HepG2 (cell line): ENCODE measurements at regions not wholly inside any gene's neighbourhood (a gene's known extent, or its start where the extent isn't known, plus 50 kb on each side); places are given as distances from the start of the nearest gene placed in this dataset.

ENCODE experiments used
- ATAC-seq: fragments of 200-7000 bp; cut with Tn5 transposase; 3 replicates; pipeline ENCODE4 v1.9.1; 2020; ENCODE audit warnings: mild to moderate bottlenecking, moderate library complexity
- BruUV-seq: library from RNA; stranded (reverse); fragments of 400-500 nt; replicated peaks from 2 replicates; lab custom pipeline; 2021; lab: Mats Ljungman, UMichigan
- CTCF ChIA-PET: fragments of 300-600 bp; formaldehyde crosslinking; extraction: SDS; loops from one replicate; lab custom pipeline; 2021; ENCODE audit warnings: low total read pairs, inconsistent platforms, low intra/inter-chr PET ratio; lab: Yijun Ruan, JAX
- POLR2A ChIA-PET: fragments of 350-600 bp; sonication (Branson Sonifier 250); formaldehyde crosslinking; loops from one replicate; lab custom pipeline; 2020; ENCODE audit warnings: antibody characterized with exemption, inconsistent platforms; lab: Yijun Ruan, JAX
- DNase-seq: peaks from one replicate; pipeline ENCODE4 v3.0.0-alpha.2; 2015; ENCODE audit warnings: low spot score
- FAIRE-seq: peaks from 3 replicates; lab custom pipeline; 2011; peaks lifted over from hg19 to GRCh38; lab: Jason Lieb, UNC
- H2AFZ ChIP-seq: one replicate; pipeline ENCODE4 v1.6.1; 2011; ENCODE audit warnings: low read length, inconsistent platforms
- H3K27ac ChIP-seq: fragments of 300-600 bp; 3 replicates; pipeline ENCODE4 v1.8.0; 2011; ENCODE audit warnings: mixed run types, mild to moderate bottlenecking, mixed read lengths, low read length, inconsistent platforms; ENCODE audit not compliant: insufficient read depth; ENCODE audit errors: extremely low read length
- H3K27me3 ChIP-seq, 2 experiments: fragments of 200-600 bp in 1 of 2; 2 replicates in 1 of 2; 3 replicates in 1 of 2; pipeline versions ENCODE4 v1.6.0 to v1.8.0; 2011; ENCODE audit warnings: low read length in 2 of 2, mild to moderate bottlenecking in 2 of 2, moderate library complexity in 2 of 2, inconsistent platforms in 1 of 2; ENCODE audit not compliant: insufficient read depth in 2 of 2, control insufficient read depth in 1 of 2
- H3K36me3 ChIP-seq, 2 experiments: fragments of 200-600 bp in 1 of 2; replicated peaks in 1 of 2; 2 replicates in 1 of 2; 3 replicates in 1 of 2; pipeline versions ENCODE4 v1.5.1 to v1.8.0; 2011; ENCODE audit warnings: low read length in 2 of 2, inconsistent platforms in 1 of 2; ENCODE audit not compliant: insufficient read depth in 2 of 2, control insufficient read depth in 1 of 2
- H3K4me1 ChIP-seq: 2 replicates; pipeline ENCODE4 v1.5.1; 2012; ENCODE audit warnings: low read length, inconsistent platforms; ENCODE audit not compliant: insufficient read depth
- H3K4me2 ChIP-seq: 2 replicates; pipeline ENCODE4 v1.6.0; 2011; ENCODE audit warnings: low read depth, low read length, inconsistent platforms
- H3K4me3 ChIP-seq, 3 experiments: fragments of 200-600 bp in 1 of 3; sonication (generic), shearing (Covaris generic) in 1 of 3; replicated peaks in 1 of 3; 2 replicates each; pipeline ENCODE4 v1.5.1; 2011 to 2016; ENCODE audit warnings: low read length in 3 of 3, inconsistent platforms in 2 of 3, low read depth in 2 of 3, mild to moderate bottlenecking in 2 of 3, control low read depth in 1 of 3, mixed read lengths in 1 of 3; ENCODE audit not compliant: insufficient read depth in 1 of 3
- H3K79me2 ChIP-seq: one replicate; pipeline ENCODE4 v1.6.1; 2011; ENCODE audit warnings: low read length, inconsistent platforms; ENCODE audit not compliant: insufficient read depth
- H3K9ac ChIP-seq: 2 replicates; pipeline ENCODE4 v1.6.0; 2011; ENCODE audit warnings: mild to moderate bottlenecking, low read depth, low read length, inconsistent platforms; ENCODE audit not compliant: insufficient read depth
- H3K9me3 ChIP-seq: 2 replicates; pipeline ENCODE4 v1.5.1; 2012; ENCODE audit warnings: mild to moderate bottlenecking, low read length
- H4K20me1 ChIP-seq: 2 replicates; pipeline ENCODE4 v1.6.0; 2011; ENCODE audit warnings: inconsistent platforms, mild to moderate bottlenecking, low read length, moderate library complexity; ENCODE audit not compliant: insufficient read depth
- HDAC6 ChIP-seq: fragments of 200-600 bp; sonication (generic); IDR thresholded peaks from 2 replicates; pipeline ENCODE4 v1.7.0; 2017; ENCODE audit warnings: mild to moderate bottlenecking, antibody characterized with exemption, low read length, low read depth
- HES4 ChIP-seq: sonication (generic); formaldehyde crosslinking; IDR thresholded peaks from 2 replicates; pipeline ENCODE4 v1.9.0; 2021; ENCODE audit warnings: mild to moderate bottlenecking, missing genetic modification reagents, borderline replicate concordance
- MAFF ChIP-seq: IDR thresholded peaks from 2 replicates; pipeline ENCODE4 v1.6.1; 2011; ENCODE audit warnings: low read depth, low read length, improper control_type of control experiment
- MAFG ChIP-seq: sonication (generic); formaldehyde crosslinking; IDR thresholded peaks from 2 replicates; pipeline ENCODE4 v1.5.1; 2020; ENCODE audit warnings: mild to moderate bottlenecking, missing genetic modification reagents
- PAF1 ChIP-seq: IDR thresholded peaks from 2 replicates; pipeline ENCODE4 v1.6.1; 2016; ENCODE audit warnings: missing genetic modification reagents, missing compliant biosample characterization
- RAD21 ChIP-seq: fragments of 450-650 bp; formaldehyde crosslinking; IDR thresholded peaks from 2 replicates; pipeline ENCODE4 v1.5.0; 2020; ENCODE audit warnings: mild to moderate bottlenecking
- RBM39 ChIP-seq: fragments of 200-400 bp; formaldehyde crosslinking; IDR thresholded peaks from one replicate; pipeline ENCODE4 v1.6.1; 2018; ENCODE audit warnings: antibody characterized with exemption, mild to moderate bottlenecking, low read depth, low read length; ENCODE audit not compliant: poor library complexity, severe bottlenecking
- ZKSCAN5 ChIP-seq: sonication (generic); formaldehyde crosslinking; IDR thresholded peaks from 2 replicates; pipeline ENCODE4 v1.5.1; 2020; ENCODE audit warnings: mild to moderate bottlenecking, missing genetic modification reagents
- ZNF563 ChIP-seq: sonication (generic); formaldehyde crosslinking; IDR thresholded peaks from 2 replicates; pipeline ENCODE4 v1.8.0; 2022; ENCODE audit warnings: mild to moderate bottlenecking, moderate library complexity, missing genetic modification reagents
- ZNF577 ChIP-seq: sonication (generic); formaldehyde crosslinking; IDR thresholded peaks from 2 replicates; pipeline ENCODE4 v1.4.0; 2020; ENCODE audit warnings: mild to moderate bottlenecking, low read depth, missing genetic modification reagents, borderline replicate concordance
- ZNF660 ChIP-seq: sonication (generic); formaldehyde crosslinking; IDR thresholded peaks from 2 replicates; pipeline ENCODE4 v1.5.1; 2020; ENCODE audit warnings: mild to moderate bottlenecking, low read depth, missing genetic modification reagents, borderline replicate concordance
- ZNF790 ChIP-seq: sonication (generic); formaldehyde crosslinking; IDR thresholded peaks from 2 replicates; pipeline ENCODE4 v1.8.0; 2022; ENCODE audit warnings: missing genetic modification reagents, mild to moderate bottlenecking, borderline replicate concordance
- ZNF850 ChIP-seq: sonication (generic); formaldehyde crosslinking; conservative IDR thresholded peaks from 2 replicates; pipeline ENCODE4 v1.9.0; 2021; ENCODE audit warnings: mild to moderate bottlenecking, missing genetic modification reagents
- WGBS: methylation state at CpG from one replicate; pipeline ENCODE4 v1.1.6; 2017; ENCODE audit warnings: low lambda C conversion rate; 5-methylcytosine and 5-hydroxymethylcytosine counted together
- in situ Hi-C: cut with HindIII; loops from 2 replicates; pipeline ENCODE4 v1.10.0; 2017; ENCODE audit warnings: low pct_unique_long_range_greater_than_20kb; ENCODE audit not compliant: extremely low pct_ligation_motif_present
- intact Hi-C: fragments of 100-400 bp; cut with micrococcal nuclease; formaldehyde crosslinking; loops from one replicate; pipeline ENCODE4 v1.10.0; 2022; ENCODE audit not compliant: unreplicated experiment
- TF ChIP-seq, protein P1 (sequence below): sonication (generic); formaldehyde crosslinking; IDR thresholded peaks from 2 replicates; pipeline ENCODE4 v1.5.1; 2020; ENCODE audit warnings: mild to moderate bottlenecking, missing genetic modification reagents, borderline replicate concordance
- TF ChIP-seq, protein P2 (sequence below): sonication (generic); formaldehyde crosslinking; IDR thresholded peaks from 2 replicates; pipeline ENCODE4 v1.8.0; 2022; ENCODE audit warnings: missing genetic modification reagents, low read depth, mild to moderate bottlenecking, borderline replicate concordance
- TF ChIP-seq, protein P3 (sequence below): sonication (generic); formaldehyde crosslinking; conservative IDR thresholded peaks from 2 replicates; pipeline ENCODE4 v1.5.0; 2020; ENCODE audit warnings: missing genetic modification reagents

GRCh38 chr2:136377423-136378382, 259.8 kb upstream of the CXCR4 start:
- ATAC-seq (no peak), DNase-seq (no peak), FAIRE-seq (no peak)
- in situ Hi-C loops: no loop called here
- TF ChIP-seq ZNF577 (CRISPR knock-in tag) (no peak), ZNF563 (no peak), PAF1 (CRISPR knock-in tag) (no peak), MAFG (CRISPR knock-in tag) (no peak), ZNF660 (no peak), ZNF790 (CRISPR knock-in tag) (no peak), RAD21 (CRISPR knock-in tag) (no peak), MAFF (no peak), RBM39 (no peak), ZNF850 (no peak), ZKSCAN5 (CRISPR knock-in tag) (no peak), HDAC6 (no peak), HES4 (CRISPR knock-in tag) (no peak)
- TF ChIP-seq, protein P1, sequence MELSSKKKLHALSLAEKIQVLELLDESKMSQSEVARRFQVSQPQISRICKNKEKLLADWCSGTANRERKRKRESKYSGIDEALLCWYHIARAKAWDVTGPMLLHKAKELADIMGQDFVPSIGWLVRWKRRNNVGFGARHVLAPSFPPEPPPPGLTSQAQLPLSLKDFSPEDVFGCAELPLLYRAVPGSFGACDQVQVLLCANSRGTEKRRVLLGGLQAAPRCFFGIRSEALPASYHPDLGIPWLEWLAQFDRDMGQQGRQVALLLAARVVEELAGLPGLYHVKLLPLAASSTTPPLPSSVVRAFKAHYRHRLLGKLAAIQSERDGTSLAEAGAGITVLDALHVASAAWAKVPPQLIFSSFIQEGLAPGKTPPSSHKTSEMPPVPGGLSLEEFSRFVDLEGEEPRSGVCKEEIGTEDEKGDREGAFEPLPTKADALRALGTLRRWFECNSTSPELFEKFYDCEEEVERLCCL (CRISPR knock-in tag): no peak
- TF ChIP-seq, protein P2, sequence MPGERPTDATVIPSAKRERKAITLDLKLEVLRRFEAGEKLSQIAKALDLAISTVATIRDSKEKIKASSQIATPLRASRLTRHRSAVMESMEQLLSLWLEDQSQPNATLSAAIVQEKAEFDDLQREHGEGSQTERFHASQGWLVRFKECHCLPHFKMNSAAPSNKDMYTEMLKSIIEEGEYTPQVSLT (CRISPR knock-in tag): no peak
- TF ChIP-seq, protein P3, sequence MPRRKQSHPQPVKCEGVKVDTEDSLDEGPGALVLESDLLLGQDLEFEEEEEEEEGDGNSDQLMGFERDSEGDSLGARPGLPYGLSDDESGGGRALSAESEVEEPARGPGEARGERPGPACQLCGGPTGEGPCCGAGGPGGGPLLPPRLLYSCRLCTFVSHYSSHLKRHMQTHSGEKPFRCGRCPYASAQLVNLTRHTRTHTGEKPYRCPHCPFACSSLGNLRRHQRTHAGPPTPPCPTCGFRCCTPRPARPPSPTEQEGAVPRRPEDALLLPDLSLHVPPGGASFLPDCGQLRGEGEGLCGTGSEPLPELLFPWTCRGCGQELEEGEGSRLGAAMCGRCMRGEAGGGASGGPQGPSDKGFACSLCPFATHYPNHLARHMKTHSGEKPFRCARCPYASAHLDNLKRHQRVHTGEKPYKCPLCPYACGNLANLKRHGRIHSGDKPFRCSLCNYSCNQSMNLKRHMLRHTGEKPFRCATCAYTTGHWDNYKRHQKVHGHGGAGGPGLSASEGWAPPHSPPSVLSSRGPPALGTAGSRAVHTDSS (CRISPR knock-in tag): no peak
- Histone ChIP-seq H3K36me3 (no peaks in the 10 kb centered on the region), H3K27me3 (peaks cover 0 to 3% of the 10 kb centered on the region in 2 experiments; a peak in 1 of 5 replicates), H4K20me1 (no peaks in the 10 kb centered on the region), H2AFZ (no peak overlapping the region), H3K79me2 (no peaks in the 10 kb centered on the region), H3K4me3 (no peak overlapping the region), H3K4me2 (no peak overlapping the region), H3K27ac (no peak overlapping the region), H3K9ac (no peak overlapping the region), H3K9me3 (no peaks in the 10 kb centered on the region), H3K4me1 (no peaks in the 10 kb centered on the region)
- CTCF ChIA-PET: interaction anchor here (1.0 to 2.8 kb wide), 4 partner anchors 381 to 559 kb away, joined by 4 to 23 read pairs (median 9); no protein-coding TSS in a partner anchor
- no TSS peak for BruUV-seq
- intact Hi-C loops: loop anchor here (1.0 kb wide), 2 partner anchors 380 to 464 kb away; no protein-coding TSS in a partner anchor
- WGBS: 38% methylated on average over 7 of the region's 7 CpGs
- POLR2A ChIA-PET: no interaction called here
